PC-3 (cell line): ENCODE measurements at regions not wholly inside any gene's neighbourhood (a gene's known extent, or its start where the extent isn't known, plus 50 kb on each side); places are given as distances from the start of the nearest gene placed in this dataset.

Source experiments
- ATAC-seq: fragments of 200-7000 bp; cut with Tn5 transposase; 2 replicates; pipeline ENCODE4 v1.9.1; 2020; ENCODE audit warnings: mild to moderate bottlenecking, moderate library complexity
- BruUV-seq: library from RNA; stranded (reverse); fragments of 400-500 nt; replicated peaks from 2 replicates; lab custom pipeline; 2021; lab: Mats Ljungman, UMichigan
- CTCF ChIA-PET: fragments of 300-600 bp; sonication (Branson Sonifier 250); formaldehyde crosslinking; loops from one replicate; lab custom pipeline; 2022; ENCODE audit warnings: antibody characterized with exemption; lab: Charles Lee
- POLR2A ChIA-PET: fragments of 300-600 bp; sonication (Branson Sonifier 250); formaldehyde crosslinking; loops from one replicate; lab custom pipeline; 2022; ENCODE audit warnings: antibody characterized with exemption; ENCODE audit not compliant: unreplicated experiment; lab: Charles Lee
- DNase-seq: peaks from one replicate; pipeline ENCODE4 v3.0.0-alpha.2; 2015
- H2AFZ ChIP-seq: fragments of 300-600 bp; sonication (generic); 2 replicates; pipeline ENCODE4 v1.6.0; 2016; ENCODE audit warnings: antibody characterized with exemption, low read length
- H3F3A ChIP-seq: fragments of 300-600 bp; sonication (generic); one replicate; pipeline ENCODE4 v1.6.0; 2017; ENCODE audit warnings: antibody characterized with exemption, low read length, control low read depth, mild to moderate bottlenecking; ENCODE audit not compliant: unreplicated experiment
- H3K27ac ChIP-seq: fragments of 300-600 bp; sonication (generic); 2 replicates; pipeline ENCODE4 v1.5.1; 2016; ENCODE audit warnings: mild to moderate bottlenecking, low read length
- H3K27me3 ChIP-seq: fragments of 300-600 bp; sonication (generic); 2 replicates; pipeline ENCODE4 v1.6.1; 2016; ENCODE audit warnings: low read length, mixed read lengths
- H3K36me3 ChIP-seq: fragments of 300-600 bp; sonication (generic); 2 replicates; pipeline ENCODE4 v1.6.1; 2016; ENCODE audit warnings: low read depth, mixed run types, low read length, mixed read lengths
- H3K4me1 ChIP-seq: fragments of 300-600 bp; sonication (generic); 2 replicates; pipeline ENCODE4 v1.5.1; 2016; ENCODE audit warnings: low read length; ENCODE audit not compliant: insufficient read depth
- H3K4me2 ChIP-seq: fragments of 300-600 bp; sonication (generic); 2 replicates; pipeline ENCODE4 v1.6.0; 2016; ENCODE audit warnings: low read length
- H3K4me3 ChIP-seq: fragments of 300-600 bp; sonication (generic); 2 replicates; pipeline ENCODE4 v1.5.1; 2016; ENCODE audit warnings: mild to moderate bottlenecking, low read length, mixed read lengths
- H3K79me2 ChIP-seq: fragments of 300-600 bp; sonication (generic); 2 replicates; pipeline ENCODE4 v1.6.1; 2017; ENCODE audit warnings: low read length, mixed read lengths
- H3K9ac ChIP-seq: fragments of 300-600 bp; sonication (generic); 2 replicates; pipeline ENCODE4 v1.6.0; 2016; ENCODE audit warnings: mild to moderate bottlenecking, low read length
- H3K9me2 ChIP-seq: fragments of 300-600 bp; sonication (generic); replicated peaks from 2 replicates; pipeline ENCODE4 v1.6.1; 2016; ENCODE audit warnings: mixed run types, low read length, mixed read lengths
- H3K9me3 ChIP-seq: fragments of 300-600 bp; sonication (generic); 2 replicates; pipeline ENCODE4 v1.6.1; 2016; ENCODE audit warnings: low read length, mixed read lengths
- H4K20me1 ChIP-seq: fragments of 300-600 bp; sonication (generic); 2 replicates; pipeline ENCODE4 v1.6.1; 2016; ENCODE audit warnings: low read length, mixed read lengths
- EZH2 ChIP-seq: fragments of 300-600 bp; sonication (generic); IDR thresholded peaks from one replicate; pipeline ENCODE4 v1.6.1; 2017; ENCODE audit warnings: antibody characterized with exemption, mild to moderate bottlenecking, low read length; ENCODE audit not compliant: unreplicated experiment
- EZH2phosphoT487 ChIP-seq: fragments of 300-600 bp; sonication (generic); IDR thresholded peaks from 2 replicates; pipeline ENCODE4 v1.6.1; 2018; ENCODE audit warnings: mild to moderate bottlenecking, antibody characterized with exemption, low read length, borderline replicate concordance
- intact Hi-C: fragments of 100-400 bp; cut with micrococcal nuclease; formaldehyde crosslinking; loops from 2 replicates; pipeline ENCODE4 v1.9.0; 2023
- TF ChIP-seq, protein P1 (sequence below): fragments of 300-600 bp; sonication (generic); conservative IDR thresholded peaks from 2 replicates; pipeline ENCODE4 v1.5.1; 2017; ENCODE audit warnings: antibody characterized with exemption, low read depth, mild to moderate bottlenecking, low read length

DNA sequence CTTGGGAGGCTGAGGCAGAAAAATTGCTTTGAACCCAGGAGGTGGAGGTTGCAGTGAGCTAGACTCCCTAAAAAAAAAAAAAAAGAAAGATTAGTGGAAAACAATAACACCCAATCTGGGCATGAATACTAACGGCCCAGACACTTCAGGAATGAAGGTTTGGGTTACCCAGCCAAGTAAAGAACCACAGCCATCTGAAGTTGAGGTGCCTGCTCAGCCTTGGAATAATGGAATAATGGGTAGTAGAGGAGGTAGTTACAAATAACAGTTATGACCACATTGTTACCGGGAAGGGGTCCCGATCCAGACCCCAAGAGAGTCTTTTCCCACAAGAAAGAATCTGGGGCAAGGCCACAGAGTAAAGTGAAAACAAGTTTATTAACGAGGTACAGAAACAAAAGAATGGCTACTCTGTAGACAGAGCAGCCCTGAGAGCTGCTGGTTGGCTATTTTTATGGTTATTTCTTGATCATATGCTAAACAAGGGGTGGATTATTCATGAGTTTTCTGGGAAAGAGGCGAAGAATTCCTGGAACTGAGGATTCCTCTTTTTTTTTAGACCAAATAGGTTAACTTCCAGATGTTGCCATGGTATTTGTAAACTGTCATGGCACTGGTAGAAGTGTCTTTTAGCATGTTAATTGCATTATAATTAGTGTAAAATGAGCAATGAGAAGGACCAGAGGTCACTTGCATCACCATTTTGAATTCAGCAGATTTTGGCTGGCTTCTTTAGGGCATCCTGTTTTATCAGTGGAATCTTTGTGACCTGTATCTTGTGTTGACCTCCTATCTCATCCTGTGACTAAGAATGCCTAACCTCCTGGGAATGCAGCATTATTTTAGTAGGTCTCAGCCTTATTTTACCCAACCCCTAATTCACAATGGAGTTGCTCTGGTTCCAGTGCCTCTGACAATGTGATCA, 96.2 kb upstream of the HAAO start:
- H3K79me2 ChIP-seq: no peaks in the 10 kb centered on the region
- no peaks in the 10 kb centered on the region for H3K9me2 ChIP-seq
- intact Hi-C loops: no loop called here
- H3F3A ChIP-seq: no peaks in the 10 kb centered on the region
- no peak for ATAC-seq
- no peak overlapping the region for H3K4me3 ChIP-seq
- no peaks in the 10 kb centered on the region for H3K9me3 ChIP-seq
- H3K27me3 ChIP-seq: no peaks in the 10 kb centered on the region
- ChIA-PET POLR2A (no interaction called here), CTCF (no interaction called here)
- H4K20me1 ChIP-seq: no peaks in the 10 kb centered on the region
- H3K4me1 ChIP-seq: no peaks in the 10 kb centered on the region
- no peak overlapping the region for H3K27ac ChIP-seq
- TF ChIP-seq, protein P1, sequence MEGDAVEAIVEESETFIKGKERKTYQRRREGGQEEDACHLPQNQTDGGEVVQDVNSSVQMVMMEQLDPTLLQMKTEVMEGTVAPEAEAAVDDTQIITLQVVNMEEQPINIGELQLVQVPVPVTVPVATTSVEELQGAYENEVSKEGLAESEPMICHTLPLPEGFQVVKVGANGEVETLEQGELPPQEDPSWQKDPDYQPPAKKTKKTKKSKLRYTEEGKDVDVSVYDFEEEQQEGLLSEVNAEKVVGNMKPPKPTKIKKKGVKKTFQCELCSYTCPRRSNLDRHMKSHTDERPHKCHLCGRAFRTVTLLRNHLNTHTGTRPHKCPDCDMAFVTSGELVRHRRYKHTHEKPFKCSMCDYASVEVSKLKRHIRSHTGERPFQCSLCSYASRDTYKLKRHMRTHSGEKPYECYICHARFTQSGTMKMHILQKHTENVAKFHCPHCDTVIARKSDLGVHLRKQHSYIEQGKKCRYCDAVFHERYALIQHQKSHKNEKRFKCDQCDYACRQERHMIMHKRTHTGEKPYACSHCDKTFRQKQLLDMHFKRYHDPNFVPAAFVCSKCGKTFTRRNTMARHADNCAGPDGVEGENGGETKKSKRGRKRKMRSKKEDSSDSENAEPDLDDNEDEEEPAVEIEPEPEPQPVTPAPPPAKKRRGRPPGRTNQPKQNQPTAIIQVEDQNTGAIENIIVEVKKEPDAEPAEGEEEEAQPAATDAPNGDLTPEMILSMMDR: no peak
- TF ChIP-seq EZH2phosphoT487 (no peak), EZH2 (no peak)
- no TSS peak for BruUV-seq
- no peak overlapping the region for H3K4me2 ChIP-seq
- no peak for DNase-seq
- H2AFZ ChIP-seq: no peak overlapping the region
- no peaks in the 10 kb centered on the region for H3K36me3 ChIP-seq
- no peak overlapping the region for H3K9ac ChIP-seq

DNA sequence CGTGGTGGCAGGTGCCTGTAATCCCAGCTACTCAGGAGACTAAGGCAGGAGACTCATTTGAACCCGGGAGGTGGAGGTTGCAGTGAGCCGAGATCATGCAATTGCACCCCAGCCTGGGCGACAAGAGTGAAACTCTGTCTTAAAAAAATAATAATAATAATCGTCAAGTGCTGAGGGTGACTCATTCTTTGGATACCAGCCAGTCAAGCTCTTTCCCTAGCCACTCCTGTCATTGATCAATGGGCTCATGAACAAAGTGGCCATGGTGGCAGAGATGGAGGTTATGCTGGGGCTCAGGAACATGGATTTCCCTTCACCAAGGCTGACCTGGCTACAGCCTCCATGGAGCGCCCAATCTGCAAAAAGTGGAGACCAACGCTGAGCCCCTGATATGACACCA, 94.5 kb upstream of the HAAO start:
- no peak overlapping the region for H3K4me2 ChIP-seq
- no TSS peak for BruUV-seq
- DNase-seq (no peak), ATAC-seq (no peak)
- no peak overlapping the region for H3K27ac ChIP-seq
- H3K4me3 ChIP-seq: no peak overlapping the region
- no peaks in the 10 kb centered on the region for H3K79me2 ChIP-seq
- ChIA-PET CTCF (no interaction called here), POLR2A (no interaction called here)
- intact Hi-C loops: no loop called here
- no peaks in the 10 kb centered on the region for H3K9me2 ChIP-seq
- no peaks in the 10 kb centered on the region for H3K4me1 ChIP-seq
- H3K9ac ChIP-seq: no peak overlapping the region
- no peaks in the 10 kb centered on the region for H4K20me1 ChIP-seq
- no peaks in the 10 kb centered on the region for H3K36me3 ChIP-seq
- H3K27me3 ChIP-seq: no peaks in the 10 kb centered on the region
- TF ChIP-seq EZH2phosphoT487: no peak
- TF ChIP-seq, protein P1: no peak
- no peak for TF ChIP-seq EZH2
- H3K9me3 ChIP-seq: no peaks in the 10 kb centered on the region
- H2AFZ ChIP-seq: no peak overlapping the region
- no peaks in the 10 kb centered on the region for H3F3A ChIP-seq

DNA sequence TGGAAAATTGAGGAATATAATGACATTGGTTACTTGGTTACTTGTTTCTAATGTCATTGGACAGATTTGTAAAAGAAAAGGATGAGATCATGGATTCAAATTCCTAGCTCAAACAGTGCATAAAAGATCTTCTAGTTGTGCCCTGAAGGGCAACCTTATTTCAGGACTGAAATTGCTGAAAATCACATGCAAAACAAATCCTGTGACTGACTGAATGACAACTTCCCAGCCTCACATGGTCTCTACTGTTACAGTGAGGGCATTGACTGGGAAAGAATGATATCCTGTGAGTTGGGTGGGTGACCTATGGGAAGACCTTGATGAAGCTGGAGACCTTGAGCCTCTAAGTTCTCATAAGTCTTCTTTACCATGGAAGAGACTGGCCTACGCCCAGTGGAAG, 90.4 kb upstream of the HAAO start:
- H3K79me2 ChIP-seq: no peaks in the 10 kb centered on the region
- DNase-seq: no peak
- CTCF ChIA-PET: no interaction called here
- no peaks in the 10 kb centered on the region for H3K27me3 ChIP-seq
- no peaks in the 10 kb centered on the region for H3F3A ChIP-seq
- H3K9me2 ChIP-seq: no peaks in the 10 kb centered on the region
- no peaks in the 10 kb centered on the region for H3K36me3 ChIP-seq
- no peak for TF ChIP-seq EZH2
- TF ChIP-seq EZH2phosphoT487: no peak
- TF ChIP-seq, protein P1: no peak
- no peak for ATAC-seq
- H4K20me1 ChIP-seq: no peaks in the 10 kb centered on the region
- H2AFZ ChIP-seq: no peak overlapping the region
- H3K4me1 ChIP-seq: no peaks in the 10 kb centered on the region
- POLR2A ChIA-PET: no interaction called here
- no peak overlapping the region for H3K9ac ChIP-seq
- no peak overlapping the region for H3K4me3 ChIP-seq
- H3K4me2 ChIP-seq: no peak overlapping the region
- H3K9me3 ChIP-seq: no peaks in the 10 kb centered on the region
- BruUV-seq: no TSS peak
- intact Hi-C loops: no loop called here
- H3K27ac ChIP-seq: no peak overlapping the region
